GM23248 (cell line): ENCODE measurements at regions not wholly inside any gene's neighbourhood (a gene's known extent, or its start where the extent isn't known, plus 50 kb on each side); places are given as distances from the start of the nearest gene placed in this dataset.
"Not testable (repeated sequence)": the region's sequence is repeated elsewhere in the genome, so short reads cannot be mapped to it uniquely, and the experiment has no call there.

ENCODE experiments used
- EZH2 ChIP-seq: fragments of 200-600 bp; sonication (generic); IDR thresholded peaks from 2 replicates; pipeline ENCODE4 v1.6.1; 2018; ENCODE audit warnings: antibody characterized with exemption, mild to moderate bottlenecking; ENCODE audit not compliant: insufficient read depth, poor library complexity, severe bottlenecking
- EZH2phosphoT487 ChIP-seq: fragments of 200-600 bp; sonication (generic); IDR thresholded peaks from 2 replicates; pipeline ENCODE4 v1.6.1; 2018; ENCODE audit warnings: antibody characterized with exemption, moderate library complexity, mild to moderate bottlenecking, low read depth; ENCODE audit not compliant: insufficient read depth

DNA sequence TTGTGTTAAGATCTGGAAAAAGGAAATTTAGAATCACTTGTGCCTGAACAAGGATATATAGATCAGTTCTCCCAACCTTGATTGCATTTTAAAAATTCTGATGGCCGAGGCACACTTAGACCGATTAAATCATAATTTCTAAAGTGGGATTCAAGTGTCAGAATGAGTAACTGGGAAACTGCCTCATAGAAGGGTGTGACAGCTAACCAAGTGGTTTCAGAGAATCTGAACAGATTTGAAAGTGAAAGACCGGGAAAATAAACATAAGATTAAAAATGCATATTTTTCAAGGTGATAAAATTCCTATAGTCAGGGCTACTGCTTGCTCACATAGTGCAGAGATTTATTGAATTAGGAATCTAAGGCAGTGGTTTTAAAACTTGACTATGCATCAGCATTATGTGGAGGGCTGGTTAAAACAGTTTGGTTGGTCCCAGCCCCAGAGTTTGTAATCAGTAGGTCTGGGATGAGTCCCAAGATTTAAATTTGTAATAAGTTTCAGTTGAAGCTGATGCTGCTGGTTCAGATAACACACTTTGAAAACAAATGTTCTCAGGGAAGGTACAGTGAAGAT, 314.3 kb downstream of the NSUN3 start:
- TF ChIP-seq EZH2, EZH2phosphoT487: not testable (repeated sequence)
